Body of pancreas (tissue), 4 donors: ENCODE measurements at regions not wholly inside any gene's neighbourhood (a gene's known extent, or its start where the extent isn't known, plus 50 kb on each side); places are given as distances from the start of the nearest gene placed in this dataset.

Source experiments
- ATAC-seq: fragments of 150-250 bp; one replicate; pipeline ENCODE4 v1.9.1; 2016
- DNase-seq, 4 donors: peaks; one replicate each; pipeline ENCODE4 v3.0.0-alpha.2; 2019
- H3K27ac ChIP-seq, 4 donors: fragments of 200-600 bp; sonication (generic); 1 replicate in 3 of 4; 2 replicates in 1 of 4; pipeline versions ENCODE4 v1.5.1 to v1.6.1; 2016 to 2019; ENCODE audit warnings: mild to moderate bottlenecking in 1 of 4, mixed read lengths in 1 of 4, moderate library complexity in 1 of 4
- H3K27me3 ChIP-seq, 2 donors: fragments of 200-600 bp; sonication (generic); one replicate each; pipeline ENCODE4 v1.6.0; 2016; ENCODE audit warnings: mild to moderate bottlenecking in 1 of 2
- H3K36me3 ChIP-seq, 2 donors: fragments of 200-600 bp; sonication (generic); replicated peaks in 1 of 2; 2 replicates each; pipeline ENCODE4 v1.5.1; 2016; ENCODE audit warnings: low read depth in 2 of 2; ENCODE audit not compliant: insufficient read depth in 1 of 2
- H3K4me1 ChIP-seq: fragments of 200-600 bp; sonication (generic); one replicate; pipeline ENCODE4 v1.6.0; 2016
- H3K4me3 ChIP-seq, 2 donors: fragments of 200-600 bp; sonication (generic); 1 replicate in 1 of 2; 2 replicates in 1 of 2; pipeline ENCODE4 v1.5.1; 2016 to 2019
- H3K9me3 ChIP-seq, 3 donors: fragments of 200-600 bp; sonication (generic); 1 replicate in 2 of 3; 2 replicates in 1 of 3; pipeline ENCODE4 v1.5.1; 2016
- POLR2A ChIP-seq, 3 donors: fragments of 450-650 bp; IDR thresholded peaks; one replicate each; pipeline ENCODE4 v1.6.1; 2016; ENCODE audit warnings: antibody characterized with exemption in 3 of 3, mild to moderate bottlenecking in 2 of 3
- WGBS, 2 donors: methylation state at CpG; one replicate each; pipeline ENCODE4 v1.1.5; 2017; 5-methylcytosine and 5-hydroxymethylcytosine counted together
- intact Hi-C: fragments of 100-400 bp; cut with DNase I; formaldehyde crosslinking; loops from one replicate; pipeline ENCODE4 v1.15.1; 2023
- TF ChIP-seq, protein P1 (sequence below), 7 experiments: fragments of 450-650 bp in 4 of 7; fragments of 200-600 bp in 3 of 7; sonication (generic) in 3 of 7; IDR thresholded peaks; one replicate each; pipeline ENCODE4 v1.5.1; 2016 to 2019; ENCODE audit warnings: antibody characterized with exemption in 7 of 7

DNA sequence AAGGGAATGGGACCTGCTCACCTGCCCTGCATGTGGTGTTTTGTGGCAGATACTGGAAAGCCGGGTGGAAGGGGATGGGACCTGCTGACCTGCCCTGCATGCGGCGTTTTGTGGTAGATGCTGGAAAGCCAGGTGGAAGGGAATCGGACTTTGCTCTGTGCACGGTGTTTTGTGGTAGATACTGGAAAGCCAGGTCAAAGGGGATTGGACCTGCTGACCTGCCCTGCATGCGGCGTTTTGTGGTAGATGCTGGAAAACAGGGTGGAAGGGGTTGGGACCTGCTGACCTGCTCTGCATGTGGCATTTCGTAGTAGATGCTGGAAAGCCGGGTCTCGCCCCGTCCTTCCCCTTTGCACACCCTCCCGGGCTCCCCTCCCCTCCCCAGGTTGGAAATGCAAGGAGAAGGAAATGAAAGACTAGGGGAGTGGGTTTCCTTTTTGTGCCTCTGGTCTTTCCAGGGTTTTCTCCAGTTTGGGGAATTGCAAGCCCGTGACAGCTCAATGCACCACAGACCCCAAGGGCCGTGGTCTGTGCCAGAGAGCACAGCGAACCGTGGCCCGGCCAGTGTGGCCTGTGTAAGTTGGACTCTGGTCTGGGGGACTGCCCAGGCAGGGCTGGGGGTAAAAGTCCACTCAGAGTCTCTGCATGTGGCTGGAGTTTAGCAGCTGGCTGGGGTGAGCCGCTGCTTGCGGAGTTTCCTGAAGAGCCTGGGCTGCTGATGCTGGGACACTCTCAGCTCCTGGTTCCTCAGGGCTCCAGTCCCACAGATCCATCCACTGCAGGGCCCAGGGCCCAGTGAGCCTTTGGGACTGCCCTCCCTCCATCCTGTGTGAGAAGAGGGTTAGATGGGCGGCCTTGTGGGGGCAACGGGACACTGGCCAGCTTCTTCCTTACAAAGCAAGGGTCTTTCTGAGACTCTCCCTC, 105.5 kb downstream of the CRYAA start:
- TF ChIP-seq, protein P1, sequence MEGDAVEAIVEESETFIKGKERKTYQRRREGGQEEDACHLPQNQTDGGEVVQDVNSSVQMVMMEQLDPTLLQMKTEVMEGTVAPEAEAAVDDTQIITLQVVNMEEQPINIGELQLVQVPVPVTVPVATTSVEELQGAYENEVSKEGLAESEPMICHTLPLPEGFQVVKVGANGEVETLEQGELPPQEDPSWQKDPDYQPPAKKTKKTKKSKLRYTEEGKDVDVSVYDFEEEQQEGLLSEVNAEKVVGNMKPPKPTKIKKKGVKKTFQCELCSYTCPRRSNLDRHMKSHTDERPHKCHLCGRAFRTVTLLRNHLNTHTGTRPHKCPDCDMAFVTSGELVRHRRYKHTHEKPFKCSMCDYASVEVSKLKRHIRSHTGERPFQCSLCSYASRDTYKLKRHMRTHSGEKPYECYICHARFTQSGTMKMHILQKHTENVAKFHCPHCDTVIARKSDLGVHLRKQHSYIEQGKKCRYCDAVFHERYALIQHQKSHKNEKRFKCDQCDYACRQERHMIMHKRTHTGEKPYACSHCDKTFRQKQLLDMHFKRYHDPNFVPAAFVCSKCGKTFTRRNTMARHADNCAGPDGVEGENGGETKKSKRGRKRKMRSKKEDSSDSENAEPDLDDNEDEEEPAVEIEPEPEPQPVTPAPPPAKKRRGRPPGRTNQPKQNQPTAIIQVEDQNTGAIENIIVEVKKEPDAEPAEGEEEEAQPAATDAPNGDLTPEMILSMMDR (IDR thresholded peaks at IDR 0.05) = no peak
- no peak for TF ChIP-seq POLR2A (IDR thresholded peaks at IDR 0.05)
- no peaks in the 10 kb centered on the region for H3K36me3 ChIP-seq
- no peak overlapping the region for H3K4me3 ChIP-seq
- H3K9me3 ChIP-seq = no peaks in the 10 kb centered on the region
- no peak for DNase-seq
- intact Hi-C loops = no loop called here
- H3K4me1 ChIP-seq = no peaks in the 10 kb centered on the region
- H3K27ac ChIP-seq = no peak overlapping the region
- H3K27me3 ChIP-seq = no peaks in the 10 kb centered on the region
- WGBS, 2 donors = 79% methylated on average over 19 to 21 of the region's 21 CpGs
- ATAC-seq = no peak

DNA sequence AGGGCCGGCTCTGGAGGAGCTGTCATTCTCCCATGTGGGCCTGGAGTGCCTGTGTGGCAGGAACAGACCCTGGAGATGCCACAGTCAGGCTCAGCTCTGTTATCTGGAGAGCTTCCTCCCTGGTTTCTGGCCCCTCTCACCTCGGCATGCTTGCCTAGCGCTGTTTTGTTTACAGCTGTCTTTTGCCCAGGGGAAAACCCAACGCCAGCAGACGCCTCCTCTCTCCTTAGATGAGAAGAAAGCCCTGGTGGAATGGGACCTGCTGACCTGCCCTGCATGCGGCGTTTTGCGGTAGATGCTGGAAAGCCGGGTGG, 104.9 kb downstream of the CRYAA start:
- Histone ChIP-seq H3K36me3 (no peaks in the 10 kb centered on the region), H3K9me3 (no peaks in the 10 kb centered on the region), H3K27me3 (no peaks in the 10 kb centered on the region), H3K4me3 (no peak overlapping the region), H3K27ac (no peak overlapping the region), H3K4me1 (no peaks in the 10 kb centered on the region)
- intact Hi-C loops = no loop called here
- 61 to 74% methylated on average over 7 to 9 of the region's 9 CpGs for WGBS, 2 donors
- no peak for DNase-seq
- TF ChIP-seq, protein P1 (IDR thresholded peaks at IDR 0.05) = no peak
- no peak for TF ChIP-seq POLR2A (IDR thresholded peaks at IDR 0.05)
- no peak for ATAC-seq

DNA sequence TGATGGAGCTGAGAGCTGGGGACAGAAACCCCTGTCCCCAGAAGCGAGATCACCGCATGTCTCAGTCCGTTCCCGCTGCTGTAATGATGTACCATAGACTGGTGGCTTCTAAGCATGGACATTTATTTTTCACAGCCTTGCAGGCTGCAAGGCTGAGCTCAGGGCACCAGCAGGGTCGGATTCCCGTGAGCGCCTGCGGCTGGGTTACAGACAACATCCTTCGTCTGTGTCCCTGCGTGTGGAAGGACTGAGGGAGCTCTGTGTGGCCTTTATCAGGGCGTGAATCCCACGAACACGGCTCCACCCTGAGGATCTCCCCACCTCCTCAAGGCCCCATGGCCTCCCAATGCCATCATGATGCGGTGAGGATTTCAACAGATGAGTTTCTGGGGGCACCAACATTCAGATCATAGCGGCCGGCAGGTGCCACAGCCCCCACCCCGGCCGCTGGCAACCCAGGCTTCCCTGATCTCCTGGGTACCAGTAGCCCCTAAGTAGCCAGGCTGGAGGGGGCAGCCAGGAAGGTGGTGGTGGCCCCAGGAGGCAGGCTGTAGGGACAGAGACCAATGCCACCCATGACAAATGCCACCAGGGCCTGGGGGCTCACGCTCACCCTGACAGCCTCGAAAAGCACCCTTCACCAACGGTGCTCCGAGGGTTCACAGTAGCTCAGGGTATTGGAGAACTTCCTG, 104.4 kb downstream of the CRYAA start:
- Histone ChIP-seq H3K4me1 (no peaks in the 10 kb centered on the region), H3K27ac (no peak overlapping the region), H3K9me3 (no peaks in the 10 kb centered on the region), H3K36me3 (no peaks in the 10 kb centered on the region), H3K4me3 (no peak overlapping the region), H3K27me3 (no peaks in the 10 kb centered on the region)
- TF ChIP-seq, protein P1 (IDR thresholded peaks at IDR 0.05) = no peak
- no peak for TF ChIP-seq POLR2A (IDR thresholded peaks at IDR 0.05)
- intact Hi-C loops = no loop called here
- DNase-seq = no peak
- ATAC-seq = no peak
- 75 to 87% methylated on average over 5 to 19 of the region's 22 CpGs for WGBS, 2 donors

DNA sequence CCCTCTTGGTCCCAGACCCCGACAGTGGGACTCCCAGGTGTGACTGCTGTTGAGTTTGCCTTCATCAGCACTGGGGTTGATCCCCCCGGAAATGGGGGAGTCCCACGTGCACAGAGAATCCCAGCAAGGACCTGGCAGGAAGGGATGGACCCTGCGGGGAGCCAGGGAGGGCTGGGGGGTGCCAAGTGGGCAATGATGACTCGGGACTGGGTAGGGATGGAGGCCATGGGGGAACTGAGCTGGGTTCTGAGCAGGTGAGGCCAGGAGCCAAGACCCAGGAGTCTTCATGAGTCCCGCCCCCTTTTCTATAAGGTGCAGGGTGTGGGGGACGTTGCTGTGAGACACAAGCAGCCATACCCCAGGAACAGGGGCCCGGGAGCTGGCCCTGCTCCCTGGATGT, 103.8 kb downstream of the CRYAA start:
- intact Hi-C loops = no loop called here
- WGBS, 2 donors = 73 to 80% methylated on average over 1 to 7 of the region's 8 CpGs
- DNase-seq = no peak
- Histone ChIP-seq H3K27me3 (no peaks in the 10 kb centered on the region), H3K27ac (no peak overlapping the region), H3K9me3 (no peaks in the 10 kb centered on the region), H3K4me3 (no peak overlapping the region), H3K4me1 (no peaks in the 10 kb centered on the region), H3K36me3 (no peaks in the 10 kb centered on the region)
- no peak for TF ChIP-seq POLR2A (IDR thresholded peaks at IDR 0.05)
- TF ChIP-seq, protein P1 (IDR thresholded peaks at IDR 0.05) = no peak
- no peak for ATAC-seq
